ENCODE measurements at regions not wholly inside any gene's neighbourhood (a gene's known extent, or its start where the extent isn't known, plus 50 kb on each side); places are given as distances from the start of the nearest gene placed in this dataset.
"Not testable (repeated sequence)": the region's sequence is repeated elsewhere in the genome, so short reads cannot be mapped to it uniquely, and the experiment has no call there.

DNA sequence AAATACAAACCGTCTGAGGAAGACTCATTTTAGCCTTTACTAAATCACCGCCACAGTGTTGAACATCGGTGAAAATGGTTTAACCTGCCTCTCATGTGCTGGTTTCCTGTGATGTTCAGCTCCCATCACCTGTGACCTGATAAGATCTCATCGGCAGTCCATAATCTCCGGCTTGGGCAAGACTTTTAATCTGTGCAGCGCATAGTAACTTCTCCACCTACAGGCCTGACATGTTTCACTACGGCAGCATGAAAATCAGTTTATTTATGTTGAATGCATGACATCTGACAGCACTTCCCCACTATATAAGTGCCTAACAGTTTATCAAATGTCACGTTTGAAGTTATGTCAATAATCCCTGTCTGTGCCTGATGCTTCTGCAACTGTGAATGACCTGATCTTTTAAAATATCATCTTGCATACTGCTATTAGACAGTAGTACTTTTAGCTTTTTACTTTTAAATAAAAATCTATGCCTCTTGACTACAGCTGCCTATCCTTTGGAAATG lies 1919.8 kb upstream of the AGA start:
- intact Hi-C loops (cut with DNase I): no loop called here
- Histone ChIP-seq H3K27me3 (no peaks in the 10 kb centered on the region), H3K27ac (replicated peaks in 1 of 4) (no peak overlapping the region), H3K4me3 (no peak overlapping the region), H3K36me3 (no peaks in the 10 kb centered on the region), H3K9me3 (no peaks in the 10 kb centered on the region), H3K4me1 (no peaks in the 10 kb centered on the region)
- TF ChIP-seq POLR2A (IDR thresholded peaks at IDR 0.05; ENCODE audit: low read depth) (no peak), POLR2AphosphoS5 (IDR thresholded peaks at IDR 0.05) (no peak), CTCF (IDR thresholded peaks at IDR 0.05) (no peak), EP300 (IDR thresholded peaks at IDR 0.05) (no peak)
- no peak for DNase-seq (ENCODE audit: extremely low spot score)
- 59% methylated on average over 8 of the region's 8 CpGs for WGBS

- WGBS: 90% methylated on average over 3 of the region's 3 CpGs
- H3K36me3 ChIP-seq; H3K4me1 ChIP-seq; intact Hi-C loops (cut with DNase I); H3K27ac ChIP-seq (replicated peaks in 1 of 4); H3K4me3 ChIP-seq; H3K27me3 ChIP-seq; DNase-seq (ENCODE audit: extremely low spot score); H3K9me3 ChIP-seq: not testable (repeated sequence)
Measured at GRCh38 chr4:179365932-179366331, 1923.7 kb upstream of the AGA start.

DNA sequence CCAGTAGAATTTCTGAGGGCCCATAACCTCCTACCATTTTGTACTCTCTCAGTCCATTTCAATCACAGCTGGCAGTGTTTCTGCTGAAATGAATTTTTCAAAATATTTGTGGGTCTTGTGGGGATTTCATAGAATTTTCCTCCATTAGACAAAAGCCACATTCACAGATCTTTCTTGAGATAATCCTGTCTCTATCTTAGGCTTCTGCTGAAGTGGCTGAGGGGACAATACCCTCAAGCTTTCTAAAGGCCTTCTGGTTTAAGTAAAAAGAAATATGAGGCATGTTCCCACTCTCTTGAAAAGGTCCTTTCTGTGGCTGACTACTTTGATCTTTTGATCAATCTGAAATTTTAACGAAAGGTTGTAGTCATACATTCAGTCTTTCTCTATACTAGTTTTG lies 1930.0 kb upstream of the AGA start:
- TF ChIP-seq POLR2A (IDR thresholded peaks at IDR 0.05; ENCODE audit: low read depth) (no peak), EP300 (IDR thresholded peaks at IDR 0.05) (no peak), CTCF (IDR thresholded peaks at IDR 0.05) (no peak), POLR2AphosphoS5 (IDR thresholded peaks at IDR 0.05) (no peak)
- WGBS: 68% methylated on average over 1 of the region's 1 CpG

GRCh38 chr4:179372746-179373145 lies 1930.5 kb upstream of the AGA start:
- no peak overlapping the region for H3K4me3 ChIP-seq
- H3K27me3 ChIP-seq: no peaks in the 10 kb centered on the region
- no peak overlapping the region for H3K27ac ChIP-seq (replicated peaks in 1 of 4)
- no peaks in the 10 kb centered on the region for H3K9me3 ChIP-seq
- intact Hi-C loops (cut with DNase I): no loop called here
- DNase-seq (ENCODE audit: extremely low spot score): no peak
- H3K4me1 ChIP-seq: no peaks in the 10 kb centered on the region
- H3K36me3 ChIP-seq: no peaks in the 10 kb centered on the region
- TF ChIP-seq EP300 (IDR thresholded peaks at IDR 0.05) (no peak), POLR2AphosphoS5 (IDR thresholded peaks at IDR 0.05) (no peak), CTCF (IDR thresholded peaks at IDR 0.05) (no peak), POLR2A (IDR thresholded peaks at IDR 0.05; ENCODE audit: low read depth) (no peak)

More for the DNA sequence above, 1930.0 kb upstream of the AGA start:
- H3K9me3 ChIP-seq: no peaks in the 10 kb centered on the region
- H3K4me1 ChIP-seq: no peaks in the 10 kb centered on the region
- no peak for DNase-seq (ENCODE audit: extremely low spot score)
- H3K27ac ChIP-seq (replicated peaks in 1 of 4): no peak overlapping the region
- no peaks in the 10 kb centered on the region for H3K36me3 ChIP-seq
- H3K27me3 ChIP-seq: no peaks in the 10 kb centered on the region
- no peak overlapping the region for H3K4me3 ChIP-seq
- intact Hi-C loops (cut with DNase I): no loop called here

- WGBS: 85% methylated on average over 3 of the region's 3 CpGs
- intact Hi-C loops (cut with DNase I): not testable (repeated sequence)
Measured at GRCh38 chr4:179378847-179379246, 1936.6 kb upstream of the AGA start.

DNA sequence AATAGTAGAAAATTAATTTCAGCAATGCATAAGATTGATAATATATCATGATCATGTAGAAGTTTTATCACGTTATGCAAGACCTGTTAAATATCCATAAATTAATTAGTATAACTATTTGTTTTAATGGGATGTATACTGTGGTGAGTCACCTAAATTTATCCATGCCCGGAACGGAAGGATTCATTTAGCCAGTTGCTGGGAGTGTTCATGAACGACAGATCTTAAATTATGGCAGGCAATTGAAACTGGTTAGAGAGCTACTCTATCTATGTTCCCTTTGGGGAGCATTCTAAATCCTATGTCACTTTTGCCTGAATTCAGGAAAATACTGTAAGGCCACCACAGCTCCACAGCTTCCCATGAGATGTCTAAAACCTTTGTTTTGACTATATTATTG lies 1950.5 kb upstream of the AGA start:
- no peaks in the 10 kb centered on the region for H3K27me3 ChIP-seq
- no peaks in the 10 kb centered on the region for H3K36me3 ChIP-seq
- intact Hi-C loops (cut with DNase I): no loop called here
- H3K4me1 ChIP-seq: no peaks in the 10 kb centered on the region
- no peak overlapping the region for H3K4me3 ChIP-seq
- no peak overlapping the region for H3K27ac ChIP-seq (replicated peaks in 1 of 4)
- peaks cover 0 to 4% (median 0%) of the 10 kb centered on the region in 4 donors for H3K9me3 ChIP-seq
- TF ChIP-seq EP300 (IDR thresholded peaks at IDR 0.05) (no peak), POLR2A (IDR thresholded peaks at IDR 0.05; ENCODE audit: low read depth) (no peak), POLR2AphosphoS5 (IDR thresholded peaks at IDR 0.05) (no peak), CTCF (IDR thresholded peaks at IDR 0.05) (no peak)
- WGBS: 87% methylated on average over 4 of the region's 4 CpGs
- DNase-seq (ENCODE audit: extremely low spot score): no peak

More at GRCh38 chr4:179378847-179379246, 1936.6 kb upstream of the AGA start:
- H3K27me3 ChIP-seq; H3K4me1 ChIP-seq; DNase-seq (ENCODE audit: extremely low spot score); H3K36me3 ChIP-seq; H3K9me3 ChIP-seq; H3K4me3 ChIP-seq; H3K27ac ChIP-seq (replicated peaks in 1 of 4): not testable (repeated sequence)

Measured in esophagus muscularis mucosa (tissue), 4 donors.